Body of pancreas (tissue), 4 donors: ENCODE measurements at regions not wholly inside any gene's neighbourhood (a gene's known extent, or its start where the extent isn't known, plus 50 kb on each side); places are given as distances from the start of the nearest gene placed in this dataset.

ENCODE experiments used
- POLR2A ChIP-seq, 3 donors: fragments of 450-650 bp; IDR thresholded peaks; one replicate each; pipeline ENCODE4 v1.6.1; 2016; ENCODE audit warnings: antibody characterized with exemption in 3 of 3, mild to moderate bottlenecking in 2 of 3
- TF ChIP-seq, protein P1 (sequence below), 7 experiments: fragments of 450-650 bp in 4 of 7; fragments of 200-600 bp in 3 of 7; sonication (generic) in 3 of 7; IDR thresholded peaks; one replicate each; pipeline ENCODE4 v1.5.1; 2016 to 2019; ENCODE audit warnings: antibody characterized with exemption in 7 of 7

DNA sequence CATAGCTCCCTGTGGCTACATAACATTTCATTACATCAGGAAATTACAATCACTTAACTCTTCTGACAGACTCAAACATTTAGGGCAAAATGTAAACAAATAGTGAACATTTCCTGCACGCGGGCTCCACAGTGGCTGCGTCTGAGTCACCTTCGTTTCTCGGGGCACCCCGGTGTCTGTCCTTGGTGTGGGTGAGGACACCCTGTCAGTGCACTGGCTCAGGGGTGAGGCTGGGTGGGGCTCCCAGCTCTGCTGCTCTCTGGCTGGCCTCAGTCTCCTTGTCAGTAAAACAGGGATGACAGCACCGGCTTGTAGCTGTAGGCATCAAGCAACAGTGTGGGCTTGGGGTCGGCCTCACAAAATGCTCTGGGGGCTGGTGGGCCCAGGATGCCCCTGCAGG is 237.1 kb upstream of the SHH start:
- TF ChIP-seq, protein P1, sequence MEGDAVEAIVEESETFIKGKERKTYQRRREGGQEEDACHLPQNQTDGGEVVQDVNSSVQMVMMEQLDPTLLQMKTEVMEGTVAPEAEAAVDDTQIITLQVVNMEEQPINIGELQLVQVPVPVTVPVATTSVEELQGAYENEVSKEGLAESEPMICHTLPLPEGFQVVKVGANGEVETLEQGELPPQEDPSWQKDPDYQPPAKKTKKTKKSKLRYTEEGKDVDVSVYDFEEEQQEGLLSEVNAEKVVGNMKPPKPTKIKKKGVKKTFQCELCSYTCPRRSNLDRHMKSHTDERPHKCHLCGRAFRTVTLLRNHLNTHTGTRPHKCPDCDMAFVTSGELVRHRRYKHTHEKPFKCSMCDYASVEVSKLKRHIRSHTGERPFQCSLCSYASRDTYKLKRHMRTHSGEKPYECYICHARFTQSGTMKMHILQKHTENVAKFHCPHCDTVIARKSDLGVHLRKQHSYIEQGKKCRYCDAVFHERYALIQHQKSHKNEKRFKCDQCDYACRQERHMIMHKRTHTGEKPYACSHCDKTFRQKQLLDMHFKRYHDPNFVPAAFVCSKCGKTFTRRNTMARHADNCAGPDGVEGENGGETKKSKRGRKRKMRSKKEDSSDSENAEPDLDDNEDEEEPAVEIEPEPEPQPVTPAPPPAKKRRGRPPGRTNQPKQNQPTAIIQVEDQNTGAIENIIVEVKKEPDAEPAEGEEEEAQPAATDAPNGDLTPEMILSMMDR (IDR thresholded peaks at IDR 0.05) = no peak
- no peak for TF ChIP-seq POLR2A (IDR thresholded peaks at IDR 0.05)
